ENCODE measurements at regions not wholly inside any gene's neighbourhood (a gene's known extent, or its start where the extent isn't known, plus 50 kb on each side); places are given as distances from the start of the nearest gene placed in this dataset.

DNA sequence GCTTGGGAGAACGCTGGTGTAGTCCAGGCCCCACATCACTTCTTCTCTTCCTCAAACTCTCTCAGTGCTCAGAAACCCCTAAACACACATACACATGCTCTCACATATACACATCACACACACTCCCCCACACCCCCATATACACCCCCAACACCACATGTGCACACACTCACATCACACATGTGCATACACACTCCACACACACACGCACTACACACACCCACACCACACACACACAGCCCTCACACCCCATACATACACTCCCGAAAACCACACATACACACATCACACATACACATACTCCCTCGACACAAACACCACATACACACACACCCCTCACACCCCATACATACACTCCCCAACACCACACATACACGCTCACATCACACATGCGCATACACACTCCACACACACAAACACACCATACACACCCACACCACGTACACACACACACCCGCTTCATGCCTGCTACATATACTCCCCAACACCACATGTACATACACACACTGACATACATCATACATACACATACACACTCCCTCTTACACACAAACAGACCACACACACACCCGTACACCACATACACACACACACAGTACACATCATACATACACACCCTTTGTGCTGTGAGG is 110.3 kb upstream of the TMEM170B start:
- DNase-seq (ENCODE audit: low read depth) = no peak

DNA sequence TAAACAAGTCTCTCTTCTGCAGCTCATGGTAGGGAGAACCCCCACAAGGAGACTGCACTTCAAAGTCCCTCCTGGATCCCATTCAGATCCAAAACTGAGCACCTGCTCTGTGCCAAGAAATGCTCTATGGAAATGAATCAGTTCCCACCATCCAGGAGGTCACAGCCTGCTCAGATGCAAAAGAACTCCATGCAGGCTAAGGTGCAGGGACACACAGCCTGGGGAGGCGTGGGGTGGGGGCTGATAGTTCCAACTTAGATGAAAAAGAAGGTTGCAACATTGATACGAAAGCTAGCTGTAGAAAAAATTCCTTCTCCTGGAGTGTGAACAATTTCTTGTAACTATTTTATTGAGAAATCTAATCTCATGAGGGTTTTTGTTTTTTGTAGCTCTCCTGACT is 111.0 kb upstream of the TMEM170B start:
- no peak for DNase-seq (ENCODE audit: low read depth)

DNA sequence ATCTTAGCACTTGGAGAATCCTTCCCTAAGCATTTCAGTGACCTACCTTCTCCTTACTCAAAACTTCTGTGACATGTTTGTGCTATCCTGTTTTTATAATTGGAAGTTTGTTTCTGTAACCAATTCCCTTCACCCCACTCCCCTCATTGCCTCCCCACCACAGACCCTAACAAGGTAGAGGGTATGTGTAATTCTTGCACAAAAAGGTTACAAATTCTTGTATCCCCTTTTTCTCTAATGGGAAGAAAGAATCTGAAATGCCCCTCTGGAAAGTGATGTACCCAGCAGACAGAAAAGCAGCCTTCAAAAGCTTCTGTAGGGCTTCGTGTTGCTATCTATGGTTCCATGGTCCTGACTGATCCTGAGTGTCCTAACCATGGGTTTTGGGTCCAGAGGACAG is 111.7 kb upstream of the TMEM170B start:
- DNase-seq (ENCODE audit: low read depth) = no peak

DNA sequence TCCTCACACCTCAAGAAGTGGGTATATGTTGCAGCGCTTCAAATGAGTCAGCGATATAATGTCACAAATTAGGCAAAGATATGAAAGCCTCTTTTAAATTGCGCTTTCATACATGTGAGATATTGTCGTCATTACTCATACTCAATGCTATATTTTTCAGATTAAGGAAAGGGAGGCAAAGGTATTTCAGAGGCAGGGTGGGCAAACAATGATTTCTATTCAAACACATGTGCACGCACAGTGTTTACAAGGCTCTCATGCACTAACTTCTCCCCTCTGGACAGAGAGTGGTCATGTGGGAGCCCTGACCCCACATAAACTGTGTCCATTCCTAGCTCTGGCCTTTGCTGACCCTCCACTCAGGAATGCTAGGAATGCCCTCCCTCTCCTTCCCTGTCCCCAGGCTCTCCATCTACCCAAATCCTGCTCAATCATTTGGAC is 112.1 kb upstream of the TMEM170B start:
- DNase-seq (ENCODE audit: low read depth) = no peak

DNA sequence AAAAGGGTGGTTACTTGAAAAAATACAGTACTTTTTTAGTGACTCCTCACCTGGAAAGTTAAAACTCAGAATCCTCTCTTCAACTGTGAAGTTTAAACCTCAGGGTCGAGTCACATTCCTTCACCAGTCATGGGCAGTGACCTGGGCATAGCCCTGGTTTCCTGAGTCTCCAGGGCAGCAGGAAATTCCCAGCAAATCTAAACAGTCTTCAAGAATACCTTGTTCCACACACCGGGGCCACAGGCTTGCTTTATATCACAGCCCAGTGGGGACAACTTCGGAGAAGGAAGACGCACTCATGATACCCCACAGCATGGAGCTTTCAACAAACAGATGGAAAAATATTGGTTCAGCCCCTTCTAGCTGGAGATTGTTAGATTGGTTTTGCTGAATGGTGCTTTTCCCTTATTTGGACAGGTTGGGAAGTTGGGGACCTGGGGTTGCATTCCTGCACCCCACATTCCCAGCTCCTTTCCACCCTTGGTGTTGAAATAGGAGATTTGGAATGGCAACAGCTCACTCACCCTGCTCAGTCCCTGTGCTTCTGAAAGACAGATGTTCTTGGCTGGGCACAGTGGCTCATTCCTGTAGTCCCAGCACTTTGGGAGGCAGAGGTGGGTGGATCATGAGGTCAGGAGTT is 113.0 kb upstream of the TMEM170B start:
- no peak for DNase-seq (ENCODE audit: low read depth)

DNA sequence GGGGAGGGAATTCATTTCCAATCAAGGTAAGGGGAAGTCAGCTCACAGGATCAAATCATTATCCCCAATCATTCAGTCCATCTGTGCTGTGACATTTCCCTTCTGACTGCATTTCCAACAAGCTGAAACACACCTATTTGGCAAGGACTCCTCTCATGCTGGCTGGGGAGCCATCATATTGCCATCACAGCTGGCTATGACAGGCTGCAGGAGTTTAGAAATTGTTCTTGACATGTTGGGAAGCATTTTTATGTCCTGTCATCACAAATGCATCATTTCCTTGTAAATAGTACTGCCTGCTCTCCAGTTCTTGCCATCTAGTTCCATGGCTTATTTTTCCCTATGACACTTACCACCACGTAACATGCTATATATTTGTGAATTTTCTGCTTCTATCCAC is 113.9 kb upstream of the TMEM170B start:
- no peak for DNase-seq (ENCODE audit: low read depth)

DNA sequence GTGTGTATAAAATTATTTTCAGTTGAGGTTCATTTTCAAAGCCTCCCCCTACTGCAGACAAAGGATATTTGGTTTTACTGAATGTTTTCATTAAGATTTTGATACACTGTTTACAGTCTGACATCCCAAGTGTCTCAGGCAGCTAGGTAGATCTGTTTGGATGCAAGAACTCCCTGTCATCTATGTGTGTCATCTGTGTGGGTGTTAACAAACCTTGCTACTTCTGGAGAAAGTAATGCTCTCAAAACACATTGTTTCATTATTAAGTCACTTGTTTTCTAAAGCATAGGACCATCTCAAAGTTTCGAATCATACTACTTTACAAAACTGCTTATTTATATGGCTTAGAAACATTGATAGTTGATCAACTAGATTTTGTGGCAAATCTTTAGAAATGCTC is 114.5 kb upstream of the TMEM170B start:
- no peak for DNase-seq (ENCODE audit: low read depth)

DNA sequence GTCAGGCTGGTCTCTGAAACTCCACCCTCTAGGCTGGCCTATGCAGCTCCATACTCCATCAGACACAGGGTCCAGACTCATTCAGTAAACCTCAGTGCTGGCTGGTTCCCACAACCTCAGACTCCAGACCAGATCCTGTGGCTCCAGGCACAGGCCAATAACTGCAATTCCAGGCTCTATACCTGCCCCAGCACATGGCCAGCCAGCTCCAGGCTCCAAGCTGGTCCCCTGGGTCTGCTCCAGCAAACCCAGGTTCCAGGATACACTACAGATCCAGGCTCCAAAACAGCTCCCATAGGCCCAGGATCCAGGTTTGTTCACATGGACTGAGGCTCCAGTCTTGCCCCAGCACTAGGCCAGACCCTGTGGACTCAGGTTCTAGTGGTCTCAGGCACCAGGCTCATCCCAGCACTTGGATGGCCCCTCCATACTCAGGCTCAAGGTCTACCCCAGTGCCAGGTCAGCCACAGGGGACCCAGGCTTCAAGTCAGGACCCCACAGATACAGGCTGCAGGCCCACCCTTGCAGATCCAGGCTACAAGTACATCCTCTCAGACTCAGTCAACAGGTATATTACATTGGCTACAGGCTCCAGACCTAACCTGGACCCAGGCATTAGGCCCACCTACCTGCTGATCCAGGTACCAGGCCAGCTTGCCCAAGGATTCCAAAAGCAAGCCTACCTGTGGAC is 117.6 kb upstream of the TMEM170B start:
- DNase-seq (ENCODE audit: low read depth) = no peak

DNA sequence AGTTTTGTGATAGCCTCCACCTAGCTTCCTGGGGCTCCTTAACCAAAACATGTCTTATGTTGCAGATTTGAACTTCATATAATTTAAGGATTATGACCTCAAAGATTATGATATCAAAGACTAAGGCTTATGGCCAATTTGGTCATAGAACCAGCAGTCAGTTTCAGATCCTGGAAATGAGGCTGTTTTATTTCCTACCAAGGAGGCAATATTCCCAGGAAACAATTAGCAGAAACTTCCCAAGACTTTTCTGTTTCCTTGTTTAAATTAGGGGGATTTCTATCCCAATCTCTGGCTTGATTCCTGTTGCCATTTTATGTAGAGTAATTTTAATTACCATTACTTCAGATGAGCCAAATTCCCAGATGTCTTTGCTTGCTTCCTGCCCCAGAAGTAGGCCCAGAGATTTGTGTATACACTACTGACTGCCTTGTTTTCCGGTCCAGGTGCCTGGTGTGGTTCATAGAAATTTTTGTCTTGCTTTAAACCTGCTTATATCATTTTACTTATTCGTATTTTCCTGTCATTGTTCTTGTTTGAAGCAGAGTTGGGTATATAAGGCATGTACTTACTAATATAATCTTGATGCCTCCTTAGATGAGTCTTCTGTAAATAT is 119.2 kb upstream of the TMEM170B start:
- DNase-seq (ENCODE audit: low read depth) = no peak

DNA sequence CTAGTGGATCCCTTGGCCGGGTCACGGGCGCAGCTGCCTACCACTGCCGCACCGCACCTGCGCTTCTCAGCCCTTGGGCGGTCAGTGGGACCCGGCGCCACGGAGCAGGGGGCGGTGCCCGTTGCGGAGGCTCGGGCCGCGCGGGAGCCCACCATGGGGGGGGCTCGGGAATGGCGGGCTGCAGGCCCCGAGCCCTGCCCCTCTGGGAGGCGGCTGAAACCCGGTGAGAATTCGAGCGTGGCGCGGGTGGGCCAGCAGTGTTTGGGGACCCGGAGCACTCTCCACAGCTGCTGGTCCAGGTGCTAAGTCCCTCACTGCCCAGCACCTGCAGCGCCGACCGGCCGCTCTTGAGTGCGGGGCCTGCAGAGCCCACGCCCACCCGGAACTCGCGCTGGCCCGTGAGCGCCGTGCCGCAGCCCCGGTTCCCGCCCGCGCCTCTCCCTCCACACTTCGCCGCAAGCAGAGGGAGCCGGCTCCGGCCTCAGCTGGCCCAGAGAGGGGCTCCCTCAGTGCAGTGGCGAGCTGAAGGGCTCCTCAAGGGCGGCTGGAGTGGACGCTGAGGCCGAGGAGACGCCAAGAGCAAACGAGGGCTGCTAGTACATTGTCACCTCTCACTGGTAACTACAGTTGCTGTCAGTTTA is 120.5 kb upstream of the TMEM170B start:
- no peak for DNase-seq (ENCODE audit: low read depth)

DNA sequence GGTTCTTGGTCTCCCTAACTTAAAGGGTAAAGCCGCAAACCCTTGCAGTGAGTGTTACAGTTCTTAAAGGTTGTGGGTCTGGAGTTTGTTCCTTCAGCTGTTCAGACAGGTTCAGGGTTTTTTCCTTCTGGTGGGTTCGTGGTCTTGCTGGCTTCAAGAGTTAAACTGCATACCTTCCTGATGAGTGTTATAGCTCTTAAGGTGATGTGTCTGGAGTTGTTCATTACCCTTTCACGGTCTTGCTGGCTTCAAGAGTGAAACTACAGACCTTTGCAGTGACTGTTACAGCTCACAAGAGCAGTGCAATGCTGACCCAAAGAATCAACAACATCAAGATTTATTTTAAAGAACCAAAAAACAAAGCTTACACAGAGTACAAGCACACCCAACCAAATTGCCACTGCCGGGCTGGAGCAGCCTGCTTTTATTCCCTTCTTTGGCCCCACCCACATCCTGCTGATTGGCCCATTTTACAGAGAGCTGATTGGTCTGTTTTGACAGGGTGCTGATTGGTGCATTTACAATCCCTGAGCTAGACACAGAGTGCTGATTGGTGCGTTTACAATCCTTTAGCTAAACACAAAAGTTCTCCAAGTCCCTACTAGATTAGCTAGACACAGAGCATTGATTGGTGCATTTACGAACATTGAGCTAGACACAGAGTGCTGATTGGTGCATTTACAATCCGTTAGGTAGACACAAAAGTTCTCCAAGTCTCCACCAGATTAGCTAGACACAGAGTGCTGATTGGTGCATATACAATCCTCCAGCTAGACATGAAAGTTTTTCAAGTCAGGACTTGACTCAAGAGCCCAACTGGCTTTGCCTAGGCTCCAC is 121.2 kb upstream of the TMEM170B start:
- DNase-seq (ENCODE audit: low read depth) = peak; percentile 34

DNA sequence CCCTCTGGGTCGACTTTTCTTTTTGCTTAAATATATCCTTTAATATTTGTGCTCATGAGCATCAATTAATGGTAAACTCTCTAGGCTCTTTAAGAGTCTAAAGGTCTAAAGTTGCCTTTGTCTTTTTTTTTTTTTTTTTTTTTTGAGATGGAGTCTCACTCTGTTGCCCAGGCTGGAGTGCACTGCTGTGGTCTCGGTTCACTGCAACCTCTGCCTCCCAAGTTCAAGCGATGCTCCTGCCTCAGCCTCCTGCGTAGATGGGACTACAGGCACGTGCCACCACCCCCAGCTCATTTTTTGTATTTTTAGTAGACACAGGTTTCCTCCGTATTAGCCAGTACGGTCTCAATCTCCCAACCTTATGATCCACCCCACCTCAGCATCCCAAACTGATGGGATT is 122.0 kb upstream of the TMEM170B start:
- DNase-seq (ENCODE audit: low read depth) = no peak

DNA sequence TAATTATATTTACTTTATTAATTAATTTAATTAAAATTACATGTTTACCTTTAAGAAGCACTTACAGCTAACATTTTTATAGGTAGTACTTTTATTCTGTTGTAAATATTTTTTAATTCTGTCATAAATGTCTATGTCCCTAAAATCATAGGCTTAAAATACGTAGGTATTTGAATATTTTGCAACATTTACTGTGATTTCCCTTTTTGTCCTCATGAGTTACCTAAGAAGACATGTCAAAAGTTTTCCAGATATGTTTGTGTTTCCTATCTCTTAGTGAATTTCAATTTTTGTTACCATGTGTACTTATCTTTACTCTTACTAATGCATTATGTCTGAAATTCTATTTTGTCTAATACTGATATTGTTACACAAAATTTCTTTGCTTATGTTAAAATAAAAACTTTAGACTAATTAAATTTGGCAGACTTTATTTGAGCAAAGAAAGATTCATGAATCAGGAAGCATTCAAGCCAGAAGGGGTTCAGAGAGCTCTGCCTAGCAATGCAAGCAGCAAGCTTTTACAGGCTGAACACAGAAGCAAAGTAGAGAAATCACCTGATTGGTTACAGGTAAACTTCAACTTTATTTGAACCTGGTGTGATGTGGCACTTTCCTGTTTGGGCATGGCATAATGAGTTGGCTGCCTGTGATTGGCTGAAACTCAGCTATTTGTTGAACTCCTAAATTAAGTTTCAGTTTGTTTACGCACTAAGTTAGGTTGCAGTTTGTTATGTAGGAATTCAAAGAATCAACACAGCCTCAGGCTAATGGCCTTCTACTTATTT is 123.2 kb upstream of the TMEM170B start:
- DNase-seq (ENCODE audit: low read depth) = peak; percentile 30

DNA sequence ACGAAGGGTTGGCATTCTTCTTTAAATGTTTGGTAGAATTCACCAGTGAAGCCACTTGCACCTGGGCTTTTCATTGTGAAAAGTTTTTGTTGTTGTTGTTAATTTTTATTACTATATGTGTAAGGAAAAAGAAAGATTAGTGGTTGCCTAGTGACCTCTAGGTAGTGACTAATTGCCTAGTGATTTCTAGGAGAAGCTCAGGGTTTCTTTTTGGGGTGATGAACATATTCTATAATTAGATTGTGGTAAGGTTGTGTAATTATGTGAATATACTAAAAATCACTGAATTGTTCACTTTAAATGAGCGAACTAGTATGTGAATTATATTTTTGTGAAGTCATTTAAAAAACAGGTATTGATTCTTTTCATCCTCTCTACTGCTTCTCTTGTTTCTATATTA is 123.8 kb upstream of the TMEM170B start:
- peak; percentile 67 for DNase-seq (ENCODE audit: low read depth)

DNA sequence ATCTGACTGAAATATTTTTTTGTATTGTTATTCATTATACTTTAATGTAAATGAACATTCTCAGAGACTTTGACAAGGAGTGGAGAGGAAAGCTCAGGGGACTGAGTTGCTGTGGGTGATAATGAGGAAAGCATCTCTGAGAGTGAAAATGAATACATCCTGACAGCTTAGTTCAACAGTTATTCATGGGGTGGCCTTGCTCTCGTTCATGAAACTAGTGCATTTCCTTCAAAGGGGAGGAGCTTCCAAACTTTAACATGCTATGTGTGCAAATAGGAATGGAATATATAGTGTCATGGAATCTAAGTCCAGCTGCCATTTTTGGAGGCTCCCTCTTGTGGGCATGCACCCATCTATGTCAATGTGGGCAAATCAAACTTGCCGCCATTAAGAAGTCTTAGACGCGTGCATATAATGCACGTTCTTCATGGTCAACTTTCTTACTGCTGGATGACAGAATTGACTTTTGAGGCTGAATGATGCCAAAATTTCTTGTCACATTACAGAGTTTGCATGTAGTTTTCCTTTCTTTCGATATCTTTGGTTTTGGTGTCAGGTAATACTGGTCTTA is 124.3 kb upstream of the TMEM170B start:
- DNase-seq (ENCODE audit: low read depth) = no peak

DNA sequence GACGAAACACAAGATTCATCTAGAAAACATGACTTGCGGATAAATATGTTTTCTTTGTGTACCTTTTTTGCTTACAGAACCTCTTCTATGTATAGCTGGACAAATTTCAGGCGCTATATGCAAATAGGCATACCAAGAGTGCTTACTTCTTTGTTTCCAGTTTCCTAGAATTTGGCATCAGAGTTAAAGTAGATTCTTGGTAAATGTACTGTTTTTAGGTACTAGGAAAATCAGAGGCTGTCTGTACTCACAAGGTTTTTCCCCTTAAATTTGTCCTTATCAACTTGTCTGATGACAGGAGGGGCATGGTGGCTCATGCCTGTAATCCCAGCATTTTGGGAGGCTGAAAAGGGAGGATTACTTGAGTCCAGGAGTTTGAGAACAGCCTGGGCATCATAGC is 124.9 kb upstream of the TMEM170B start:
- no peak for DNase-seq (ENCODE audit: low read depth)

DNA sequence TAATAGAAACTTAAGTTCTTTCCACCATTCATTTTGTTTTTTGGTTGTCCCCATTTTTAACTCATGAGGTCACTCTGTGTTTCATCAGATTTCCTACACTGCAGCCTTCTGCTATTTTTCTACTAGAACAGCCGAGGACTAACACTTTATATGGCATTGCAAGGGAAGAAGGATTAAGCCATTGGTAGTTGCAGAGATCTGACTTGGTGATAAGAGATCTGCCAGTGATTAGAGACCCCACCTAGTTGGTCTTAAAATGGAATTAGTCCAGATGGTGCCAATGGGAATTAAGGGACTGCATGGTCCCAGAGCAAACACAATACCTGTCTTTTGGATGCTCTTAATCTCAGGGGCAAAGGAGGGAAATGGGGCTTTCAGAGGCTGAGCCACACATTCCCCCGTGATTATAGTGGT is 125.5 kb upstream of the TMEM170B start:
- DNase-seq (ENCODE audit: low read depth) = peak; percentile 74

DNA sequence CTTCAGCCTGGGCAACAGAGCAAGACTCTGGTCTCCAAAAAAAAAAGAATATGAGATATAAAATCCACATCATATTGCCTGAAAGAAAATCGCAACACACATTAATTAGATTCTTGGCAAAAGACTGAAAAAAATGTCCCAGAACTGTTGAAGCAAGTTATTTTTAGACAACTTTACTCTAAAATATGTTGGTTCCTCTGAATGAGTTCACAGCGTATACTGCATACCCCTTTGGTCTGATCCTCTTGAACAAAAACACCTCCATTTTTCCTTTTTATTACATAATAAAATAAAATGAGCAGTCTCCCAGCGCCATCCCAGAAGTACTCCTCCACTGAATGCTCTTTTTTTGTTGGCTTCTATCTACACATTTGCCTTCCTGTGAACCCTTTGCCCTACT is 126.0 kb upstream of the TMEM170B start:
- DNase-seq (ENCODE audit: low read depth) = no peak

DNA sequence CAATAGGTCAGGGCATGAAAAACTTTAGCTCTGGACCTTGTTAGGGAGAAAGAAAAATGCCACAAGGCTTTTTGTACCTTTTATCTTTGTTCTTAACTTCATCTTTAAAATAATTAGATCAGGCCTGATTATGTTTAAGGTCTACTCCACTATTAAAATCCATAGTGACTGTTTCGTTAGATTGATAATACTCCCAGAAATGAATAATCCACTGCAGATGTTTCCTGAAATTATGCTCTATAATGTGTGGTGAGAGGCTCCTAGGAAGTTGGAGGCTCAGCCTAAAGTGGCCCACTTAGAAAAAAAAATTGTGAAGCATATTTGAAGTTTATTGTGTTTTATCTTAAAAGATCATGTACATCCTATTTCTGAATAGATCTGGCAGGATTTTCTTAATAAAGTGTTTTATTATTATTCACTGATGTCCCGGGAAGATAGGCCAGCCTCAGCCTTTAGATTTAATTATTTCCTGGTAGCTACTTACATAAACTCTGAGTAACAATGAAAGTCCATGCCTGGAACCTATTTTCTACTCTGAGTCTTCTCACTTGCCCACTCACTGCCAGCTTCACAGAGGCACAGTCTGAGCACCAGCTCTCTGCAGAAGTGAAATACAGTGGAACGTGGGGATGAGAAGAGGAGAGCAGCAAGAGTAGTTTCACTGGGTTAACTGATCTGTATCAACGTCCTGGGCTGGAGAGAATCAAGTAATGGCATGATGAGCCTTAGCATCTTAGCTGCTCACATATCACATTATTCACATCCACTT is 126.8 kb upstream of the TMEM170B start:
- no peak for DNase-seq (ENCODE audit: low read depth)

DNA sequence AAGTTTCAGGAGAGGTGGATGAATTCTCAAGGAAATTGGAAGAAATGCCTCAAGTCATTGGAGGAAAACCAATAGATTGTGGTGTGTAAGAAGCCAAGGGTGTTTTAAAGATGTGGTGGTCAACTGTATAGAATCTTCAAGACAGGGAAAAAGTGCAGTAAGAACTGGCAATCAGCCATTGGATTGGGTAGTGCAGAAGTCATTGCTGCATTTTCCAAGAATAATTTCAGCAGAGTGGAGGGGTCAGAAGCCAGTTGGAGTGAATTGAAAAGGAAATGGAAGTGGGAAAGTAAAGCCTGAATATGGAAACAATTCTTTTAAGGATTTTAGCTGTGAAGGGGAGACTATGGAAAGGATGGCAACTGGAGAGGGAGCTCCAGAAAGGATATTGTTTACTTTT is 128.2 kb upstream of the TMEM170B start:
- DNase-seq (ENCODE audit: low read depth) = no peak
